Upper lobe of left lung (tissue), 6 donors: ENCODE measurements at regions not wholly inside any gene's neighbourhood (a gene's known extent, or its start where the extent isn't known, plus 50 kb on each side); places are given as distances from the start of the nearest gene placed in this dataset.

ENCODE experiments used
- ATAC-seq, 2 donors: fragments of 200-7000 bp; cut with Tn5 transposase; one replicate each; pipeline ENCODE4 v1.9.1; 2022; ENCODE audit warnings: mild to moderate bottlenecking in 2 of 2, moderate library complexity in 2 of 2; ENCODE audit not compliant: low FRiP score in 2 of 2
- DNase-seq, 2 donors: peaks; one replicate each; pipeline ENCODE4 v3.0.0-alpha.2; 2019 to 2020
- H3K27ac ChIP-seq, 4 donors: fragments of 200-600 bp; sonication (generic); one replicate each; pipeline ENCODE4 v1.5.1; 2016 to 2019
- H3K27me3 ChIP-seq, 4 donors: fragments of 200-600 bp; sonication (generic); one replicate each; pipeline ENCODE4 v1.5.1; 2017 to 2019
- H3K36me3 ChIP-seq, 4 donors: fragments of 200-600 bp; sonication (generic); one replicate each; pipeline ENCODE4 v1.5.1; 2016 to 2019
- H3K4me1 ChIP-seq, 4 donors: fragments of 200-600 bp; sonication (generic); one replicate each; pipeline ENCODE4 v1.5.1; 2018 to 2019
- H3K4me3 ChIP-seq, 4 donors: fragments of 200-600 bp; sonication (generic); one replicate each; pipeline ENCODE4 v1.5.1; 2017 to 2019; ENCODE audit warnings: mild to moderate bottlenecking in 2 of 4, moderate library complexity in 1 of 4
- H3K9me3 ChIP-seq, 4 donors: fragments of 200-600 bp; sonication (generic); one replicate each; pipeline ENCODE4 v1.5.1; 2018 to 2019
- EP300 ChIP-seq, 4 donors: sonication (generic); formaldehyde crosslinking; IDR thresholded peaks; one replicate each; pipeline ENCODE4 v1.5.1; 2017; ENCODE audit warnings: antibody characterized with exemption in 4 of 4, control low read depth in 2 of 4
- POLR2A ChIP-seq, 4 donors: fragments of 450-650 bp; IDR thresholded peaks; one replicate each; pipeline ENCODE4 v1.5.1; 2016 to 2017; ENCODE audit warnings: antibody characterized with exemption in 4 of 4, mild to moderate bottlenecking in 2 of 4
- POLR2AphosphoS5 ChIP-seq, 2 donors: sonication (generic); formaldehyde crosslinking; IDR thresholded peaks; one replicate each; pipeline ENCODE4 v1.5.1; 2017; ENCODE audit warnings: antibody characterized with exemption in 2 of 2
- WGBS, 2 donors: methylation state at CpG; one replicate each; pipeline ENCODE4 v1.1.5; 2017 to 2018; 5-methylcytosine and 5-hydroxymethylcytosine counted together
- TF ChIP-seq, protein P1 (sequence below), 6 experiments: fragments of 450-650 bp in 4 of 6; fragments of 200-600 bp in 2 of 6; sonication (generic) in 2 of 6; IDR thresholded peaks; one replicate each; pipeline ENCODE4 v1.5.1; 2016 to 2019; ENCODE audit warnings: antibody characterized with exemption in 6 of 6
- donor health status: DM: no; HTN: no; CAD: no; lungs with moderate emphysema.
- donor health status: DM: no; HTN: yes; CAD: no; lungs with severe emphysema.

DNA sequence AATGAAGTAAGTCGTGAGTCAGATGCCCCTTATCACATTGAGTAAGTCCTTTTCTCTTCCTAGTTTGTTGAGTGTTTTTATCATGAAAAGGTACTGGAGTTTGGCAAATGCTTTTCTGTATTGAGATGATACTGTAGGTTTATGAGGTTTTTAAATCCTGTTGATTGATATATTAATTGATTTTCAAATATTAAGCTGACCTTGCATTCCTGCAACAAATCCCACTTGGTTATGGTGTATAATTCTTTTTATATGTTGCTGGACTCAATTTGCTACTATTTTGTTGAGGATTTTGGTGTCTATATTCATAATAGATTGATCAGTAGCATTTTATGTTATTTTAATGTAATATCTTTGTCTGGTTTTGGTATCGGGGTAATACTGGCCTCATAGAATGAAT lies 81.0 kb upstream of the BNC2 start:
- WGBS, 2 donors = 81 to 94% methylated on average over 2 of the region's 2 CpGs
- ATAC-seq (no peak), DNase-seq (no peak)
- Histone ChIP-seq H3K27ac (no peak overlapping the region), H3K4me1 (no peaks in the 10 kb centered on the region), H3K27me3 (no peaks in the 10 kb centered on the region), H3K9me3 (no peaks in the 10 kb centered on the region), H3K36me3 (no peaks in the 10 kb centered on the region), H3K4me3 (no peak overlapping the region)
- TF ChIP-seq POLR2A (IDR thresholded peaks at IDR 0.05) = no peak
- TF ChIP-seq, protein P1, sequence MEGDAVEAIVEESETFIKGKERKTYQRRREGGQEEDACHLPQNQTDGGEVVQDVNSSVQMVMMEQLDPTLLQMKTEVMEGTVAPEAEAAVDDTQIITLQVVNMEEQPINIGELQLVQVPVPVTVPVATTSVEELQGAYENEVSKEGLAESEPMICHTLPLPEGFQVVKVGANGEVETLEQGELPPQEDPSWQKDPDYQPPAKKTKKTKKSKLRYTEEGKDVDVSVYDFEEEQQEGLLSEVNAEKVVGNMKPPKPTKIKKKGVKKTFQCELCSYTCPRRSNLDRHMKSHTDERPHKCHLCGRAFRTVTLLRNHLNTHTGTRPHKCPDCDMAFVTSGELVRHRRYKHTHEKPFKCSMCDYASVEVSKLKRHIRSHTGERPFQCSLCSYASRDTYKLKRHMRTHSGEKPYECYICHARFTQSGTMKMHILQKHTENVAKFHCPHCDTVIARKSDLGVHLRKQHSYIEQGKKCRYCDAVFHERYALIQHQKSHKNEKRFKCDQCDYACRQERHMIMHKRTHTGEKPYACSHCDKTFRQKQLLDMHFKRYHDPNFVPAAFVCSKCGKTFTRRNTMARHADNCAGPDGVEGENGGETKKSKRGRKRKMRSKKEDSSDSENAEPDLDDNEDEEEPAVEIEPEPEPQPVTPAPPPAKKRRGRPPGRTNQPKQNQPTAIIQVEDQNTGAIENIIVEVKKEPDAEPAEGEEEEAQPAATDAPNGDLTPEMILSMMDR (IDR thresholded peaks at IDR 0.05) = no peak
- TF ChIP-seq EP300 (IDR thresholded peaks at IDR 0.05) = no peak
- no peak for TF ChIP-seq POLR2AphosphoS5 (IDR thresholded peaks at IDR 0.05)

GRCh38 chr9:16950051-16950450 lies 79.6 kb upstream of the BNC2 start:
- WGBS, 2 donors = 62 to 65% methylated on average over 4 of the region's 4 CpGs
- Histone ChIP-seq H3K27me3 (no peaks in the 10 kb centered on the region), H3K4me1 (no peaks in the 10 kb centered on the region), H3K27ac (no peak overlapping the region), H3K9me3 (no peaks in the 10 kb centered on the region), H3K36me3 (no peaks in the 10 kb centered on the region), H3K4me3 (no peak overlapping the region)
- TF ChIP-seq, protein P1 (IDR thresholded peaks at IDR 0.05) = no peak
- TF ChIP-seq EP300 (IDR thresholded peaks at IDR 0.05) (no peak), POLR2AphosphoS5 (IDR thresholded peaks at IDR 0.05) (no peak), POLR2A (IDR thresholded peaks at IDR 0.05) (no peak)
- DNase-seq = no peak
- no peak for ATAC-seq

DNA sequence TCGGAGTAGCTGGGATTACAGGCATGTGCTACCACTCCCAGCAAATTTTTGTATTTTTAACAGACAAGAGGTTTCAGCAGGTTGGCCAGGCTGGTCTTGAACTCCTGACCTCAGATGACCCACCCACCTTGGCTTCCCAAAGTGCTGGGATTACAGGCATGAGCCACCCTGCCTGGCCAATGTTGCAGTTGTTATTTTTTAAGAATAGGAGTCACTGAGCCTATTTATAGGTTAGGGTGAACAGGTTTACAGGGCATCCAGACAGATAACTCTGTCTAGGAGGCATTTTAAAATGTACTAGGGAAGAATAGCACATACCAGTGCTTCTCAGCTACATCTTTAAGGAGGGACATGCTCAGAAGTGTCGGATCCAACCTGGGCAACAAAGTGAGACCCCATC lies 60.1 kb upstream of the BNC2 start:
- Histone ChIP-seq H3K27ac (no peak overlapping the region), H3K27me3 (no peaks in the 10 kb centered on the region), H3K4me1 (no peaks in the 10 kb centered on the region), H3K4me3 (no peak overlapping the region), H3K9me3 (no peaks in the 10 kb centered on the region), H3K36me3 (no peaks in the 10 kb centered on the region)
- ATAC-seq (no peak), DNase-seq (no peak)
- WGBS, 2 donors = 92 to 100% methylated on average over 2 of the region's 2 CpGs
- TF ChIP-seq POLR2AphosphoS5 (IDR thresholded peaks at IDR 0.05) (no peak), POLR2A (IDR thresholded peaks at IDR 0.05) (no peak), EP300 (IDR thresholded peaks at IDR 0.05) (no peak)
- TF ChIP-seq, protein P1 (IDR thresholded peaks at IDR 0.05) = no peak

- H3K9me3 ChIP-seq = no peaks in the 10 kb centered on the region
- 74 to 81% methylated on average over 5 of the region's 5 CpGs for WGBS, 2 donors
- no peaks in the 10 kb centered on the region for H3K4me1 ChIP-seq
- H3K4me3 ChIP-seq = no peak overlapping the region
- H3K27ac ChIP-seq = no peak overlapping the region
- H3K36me3 ChIP-seq = no peaks in the 10 kb centered on the region
- no peak for TF ChIP-seq POLR2A (IDR thresholded peaks at IDR 0.05)
- TF ChIP-seq POLR2AphosphoS5 (IDR thresholded peaks at IDR 0.05) = no peak
- TF ChIP-seq, protein P1 (IDR thresholded peaks at IDR 0.05) = no peak
- no peak for TF ChIP-seq EP300 (IDR thresholded peaks at IDR 0.05)
- DNase-seq = no peak
- H3K27me3 ChIP-seq = no peaks in the 10 kb centered on the region
- ATAC-seq = no peak
These were observed 57.9 kb upstream of the BNC2 start for GRCh38 chr9:16928179-16928945.

DNA sequence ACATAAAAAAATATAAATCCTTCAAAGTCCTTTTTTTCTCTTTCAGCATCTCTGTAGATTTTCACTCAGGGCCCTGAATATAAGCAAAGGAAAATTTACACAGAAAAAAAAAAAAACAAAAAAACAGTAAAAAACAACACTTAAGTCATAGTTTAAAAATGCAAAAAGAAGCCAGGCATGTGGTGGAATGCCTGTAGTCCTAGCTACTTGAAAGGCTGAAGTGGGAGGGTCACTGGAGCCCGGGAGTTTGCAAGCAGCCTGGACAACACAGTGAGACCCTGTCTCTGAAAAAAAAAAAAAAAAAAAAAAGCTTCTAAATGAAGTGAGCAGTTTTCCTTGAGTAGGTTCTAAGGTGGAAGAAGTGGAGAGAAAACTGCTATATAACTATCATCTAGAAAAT lies 55.0 kb upstream of the BNC2 start:
- Histone ChIP-seq H3K27ac (no peak overlapping the region), H3K27me3 (no peaks in the 10 kb centered on the region), H3K9me3 (no peaks in the 10 kb centered on the region), H3K4me1 (no peaks in the 10 kb centered on the region), H3K36me3 (no peaks in the 10 kb centered on the region), H3K4me3 (no peak overlapping the region)
- no peak for TF ChIP-seq POLR2AphosphoS5 (IDR thresholded peaks at IDR 0.05)
- TF ChIP-seq EP300 (IDR thresholded peaks at IDR 0.05) = no peak
- TF ChIP-seq, protein P1 (IDR thresholded peaks at IDR 0.05) = no peak
- TF ChIP-seq POLR2A (IDR thresholded peaks at IDR 0.05) = no peak
- DNase-seq (no peak), ATAC-seq (no peak)
- WGBS, 2 donors = 70 to 79% methylated on average over 1 of the region's 1 CpG
